ENCODE measurements at regions not wholly inside any gene's neighbourhood (a gene's known extent, or its start where the extent isn't known, plus 50 kb on each side); places are given as distances from the start of the nearest gene placed in this dataset.

- dilution Hi-C loops (cut with MboI; ENCODE audit: extremely low pct_ligation_motif_present, low sequenced_read_pairs) = no loop called here
- POLR2A ChIA-PET = no interaction called here
Measured at GRCh38 chr18:37871561-37871960, 306.0 kb upstream of the CELF4 start.

More at GRCh38 chr18:37871561-37871960, 306.0 kb upstream of the CELF4 start:
- Histone ChIP-seq H3K79me2 (ENCODE audit: control insufficient read depth, insufficient read depth, low read length) (no peaks in the 10 kb centered on the region), H3K9me3 (replicated peaks; ENCODE audit: control insufficient read depth, insufficient read depth, low read length) (peaks cover 5% of the 10 kb centered on the region), H3K9me1 (replicated peaks; ENCODE audit: control insufficient read depth, extremely low read depth, insufficient read depth, low read length) (no peaks in the 10 kb centered on the region), H3K9ac (replicated peaks; ENCODE audit: extremely low read depth, insufficient read depth, low read length) (no peak overlapping the region), H3K4me1 (ENCODE audit: control insufficient read depth, extremely low read depth, insufficient read depth, low read length) (no peaks in the 10 kb centered on the region), H3K4me3 (replicated peaks in 1 of 3; ENCODE audit: insufficient read depth in 1 of 3, low read depth in 1 of 3, low read length in 3 of 3) (no peak overlapping the region), H4K20me1 (replicated peaks; ENCODE audit: control insufficient read depth, extremely low read depth, insufficient read depth, low read length) (no peaks in the 10 kb centered on the region), H3K27me3 (ENCODE audit: control insufficient read depth in 2 of 2, insufficient read depth in 2 of 2, low read length in 2 of 2) (no peaks in the 10 kb centered on the region), H3K4me2 (ENCODE audit: insufficient read depth, low read length) (no peak overlapping the region), H3K27ac (ENCODE audit: insufficient read depth, low read depth, low read length) (no peak overlapping the region), H3K36me3 (ENCODE audit: control insufficient read depth in 2 of 2, extremely low read depth in 1 of 2, insufficient read depth in 2 of 2, low read length in 2 of 2) (no peaks in the 10 kb centered on the region), H2AFZ (ENCODE audit: low read depth, low read length) (no peak overlapping the region)
- intact Hi-C loops (cut with micrococcal nuclease) = no loop called here
- FAIRE-seq (no peak), DNase-seq (ENCODE audit: low read depth, low spot score) (no peak)
- CTCF ChIA-PET = no interaction called here
- TF ChIP-seq JUN (IDR thresholded peaks at IDR 0.05; ENCODE audit: borderline replicate concordance, insufficient read depth, insufficient read length, low read depth) (no peak), EZH2 (IDR thresholded peaks at IDR 0.05; ENCODE audit: borderline replicate concordance, low read depth, low read length, severe bottlenecking) (no peak), POLR2A (IDR thresholded peaks at IDR 0.05; ENCODE audit: low read depth, low read length) (no peak), MAX (IDR thresholded peaks at IDR 0.05; ENCODE audit: insufficient read depth, insufficient read length) (no peak), MYC (IDR thresholded peaks at IDR 0.05; ENCODE audit: low read depth, low read length) (no peak), FOS (IDR thresholded peaks at IDR 0.05; ENCODE audit: borderline replicate concordance, insufficient read depth, low read length) (no peak), POLR2AphosphoS5 (IDR thresholded peaks at IDR 0.05; ENCODE audit: insufficient read depth, low read depth, low read length) (no peak), GATA2 (IDR thresholded peaks at IDR 0.05; ENCODE audit: insufficient read depth, insufficient read length, low read depth, low read length) (no peak), CTCF (IDR thresholded peaks at IDR 0.05; ENCODE audit: extremely low read depth in 1 of 2, insufficient read depth in 1 of 2, low read depth in 1 of 2, low read length in 2 of 2) (no peak)
- no TSS peak for BruUV-seq (replicated peaks)

Measured in endothelial cell of umbilical vein (primary cell).